ENCODE measurements at regions not wholly inside any gene's neighbourhood (a gene's known extent, or its start where the extent isn't known, plus 50 kb on each side); places are given as distances from the start of the nearest gene placed in this dataset.

- CTCF ChIA-PET = interaction anchor here (1.1 to 7.0 kb wide), 5 partner anchors 11 to 149 kb away, joined by 3 to 44 read pairs (median 5); no protein-coding TSS in a partner anchor
These were observed 82.1 kb upstream of the RASGRP1 start for GRCh38 chr15:38646716-38647115.

GRCh38 chr15:38647683-38648082, 83.1 kb upstream of the RASGRP1 start:
- CTCF ChIA-PET = interaction anchor here (1.1 to 7.0 kb wide), 10 partner anchors 13 to 150 kb away, joined by 3 to 44 read pairs (median 6); partner anchors contain the start of gene RASGRP1
- POLR2A ChIA-PET = no interaction called here
- TF ChIP-seq, protein P1, sequence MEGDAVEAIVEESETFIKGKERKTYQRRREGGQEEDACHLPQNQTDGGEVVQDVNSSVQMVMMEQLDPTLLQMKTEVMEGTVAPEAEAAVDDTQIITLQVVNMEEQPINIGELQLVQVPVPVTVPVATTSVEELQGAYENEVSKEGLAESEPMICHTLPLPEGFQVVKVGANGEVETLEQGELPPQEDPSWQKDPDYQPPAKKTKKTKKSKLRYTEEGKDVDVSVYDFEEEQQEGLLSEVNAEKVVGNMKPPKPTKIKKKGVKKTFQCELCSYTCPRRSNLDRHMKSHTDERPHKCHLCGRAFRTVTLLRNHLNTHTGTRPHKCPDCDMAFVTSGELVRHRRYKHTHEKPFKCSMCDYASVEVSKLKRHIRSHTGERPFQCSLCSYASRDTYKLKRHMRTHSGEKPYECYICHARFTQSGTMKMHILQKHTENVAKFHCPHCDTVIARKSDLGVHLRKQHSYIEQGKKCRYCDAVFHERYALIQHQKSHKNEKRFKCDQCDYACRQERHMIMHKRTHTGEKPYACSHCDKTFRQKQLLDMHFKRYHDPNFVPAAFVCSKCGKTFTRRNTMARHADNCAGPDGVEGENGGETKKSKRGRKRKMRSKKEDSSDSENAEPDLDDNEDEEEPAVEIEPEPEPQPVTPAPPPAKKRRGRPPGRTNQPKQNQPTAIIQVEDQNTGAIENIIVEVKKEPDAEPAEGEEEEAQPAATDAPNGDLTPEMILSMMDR (IDR thresholded peaks at IDR 0.05; ENCODE audit: control extremely low read depth, extremely low read depth, low read depth, missing control alignments) = no peak
- DNase-seq (ENCODE audit: extremely low spot score) = no peak

More at GRCh38 chr15:38646716-38647115, 82.1 kb upstream of the RASGRP1 start:
- no peak for DNase-seq (ENCODE audit: extremely low spot score)
- POLR2A ChIA-PET = no interaction called here
- TF ChIP-seq, protein P1 (IDR thresholded peaks at IDR 0.05; ENCODE audit: control extremely low read depth, extremely low read depth, low read depth, missing control alignments) = no peak

GRCh38 chr15:38648121-38648843, 83.7 kb upstream of the RASGRP1 start:
- TF ChIP-seq, protein P1 (IDR thresholded peaks at IDR 0.05; ENCODE audit: control extremely low read depth, extremely low read depth, low read depth, missing control alignments) = no peak
- ChIA-PET CTCF (interaction anchor here (1.0 to 7.0 kb wide), 11 partner anchors 13 to 150 kb away, joined by 3 to 44 read pairs (median 6); partner anchors contain the start of gene RASGRP1), POLR2A (no interaction called here)
- DNase-seq (ENCODE audit: extremely low spot score) = no peak

- TF ChIP-seq, protein P1 (IDR thresholded peaks at IDR 0.05; ENCODE audit: control extremely low read depth, extremely low read depth, low read depth, missing control alignments) = no peak
- POLR2A ChIA-PET = interaction anchor here (0.6 kb wide), 1 partner anchor 1515 kb away, joined by 4 read pairs; no protein-coding TSS in a partner anchor
- CTCF ChIA-PET = interaction anchor here (1.2 to 7.0 kb wide), 6 partner anchors 11 to 176 kb away, joined by 3 to 44 read pairs (median 7); partner anchors contain the start of gene RASGRP1
- DNase-seq (ENCODE audit: extremely low spot score) = no peak
These were observed 85.8 kb upstream of the RASGRP1 start for GRCh38 chr15:38650384-38650783.

- DNase-seq (ENCODE audit: extremely low spot score) = no peak
- POLR2A ChIA-PET = interaction anchor here (0.6 kb wide), 1 partner anchor 1514 kb away, joined by 4 read pairs; no protein-coding TSS in a partner anchor
- CTCF ChIA-PET = interaction anchor here (1.0 to 7.0 kb wide), 12 partner anchors 10 to 181 kb away, joined by 3 to 44 read pairs (median 3); partner anchors contain the start of gene RASGRP1
- TF ChIP-seq, protein P1 (IDR thresholded peaks at IDR 0.05; ENCODE audit: control extremely low read depth, extremely low read depth, low read depth, missing control alignments) = no peak
These were observed 86.3 kb upstream of the RASGRP1 start for GRCh38 chr15:38650936-38651327.

GRCh38 chr15:38651328-38652038, 86.9 kb upstream of the RASGRP1 start:
- TF ChIP-seq, protein P1 (IDR thresholded peaks at IDR 0.05; ENCODE audit: control extremely low read depth, extremely low read depth, low read depth, missing control alignments) = no peak
- DNase-seq (ENCODE audit: extremely low spot score) = no peak
- ChIA-PET POLR2A (no interaction called here), CTCF (interaction anchor here (1.0 to 7.0 kb wide), 16 partner anchors 10 to 182 kb away, joined by 3 to 44 read pairs (median 3); partner anchors contain the start of gene RASGRP1)

Data from GM10248 (cell line).